GM12878 (cell line): ENCODE measurements at regions not wholly inside any gene's neighbourhood (a gene's known extent, or its start where the extent isn't known, plus 50 kb on each side); places are given as distances from the start of the nearest gene placed in this dataset.

ENCODE experiments used
- ATAC-seq: fragments of 200-7000 bp; cut with Tn5 transposase; 3 replicates; pipeline ENCODE4 v1.9.1; 2020; ENCODE audit warnings: mild to moderate bottlenecking, moderate library complexity
- BruUV-seq: library from RNA; stranded (reverse); fragments of 400-500 nt; replicated peaks from 2 replicates; lab custom pipeline; 2021; lab: Mats Ljungman, UMichigan
- CTCF ChIA-PET: fragments of 300-600 bp; sonication (Branson Sonifier 250); formaldehyde crosslinking; extraction: SDS; loops from one replicate; lab custom pipeline; 2021; ENCODE audit warnings: inconsistent platforms; lab: Yijun Ruan, JAX
- POLR2A ChIA-PET: fragments of 350-600 bp; formaldehyde crosslinking; extraction: SDS; loops from one replicate; lab custom pipeline; 2021; ENCODE audit warnings: inconsistent platforms; lab: Charles Lee
- RAD21 ChIA-PET: fragments of 300-600 bp; sonication (Branson Sonifier 250); formaldehyde crosslinking; loops from one replicate; lab custom pipeline; 2023; ENCODE audit warnings: antibody characterized with exemption; ENCODE audit not compliant: unreplicated experiment; lab: Charles Lee
- SMC1A ChIA-PET: fragments of 300-600 bp; sonication (Branson Sonifier 250); formaldehyde crosslinking; loops from one replicate; lab custom pipeline; 2023; ENCODE audit not compliant: unreplicated experiment, uncharacterized antibody; lab: Charles Lee
- DNase-seq: peaks from one replicate; pipeline ENCODE4 v3.0.0-alpha.2; 2011; ENCODE audit warnings: low read depth, low spot score
- FAIRE-seq: peaks from 3 replicates; lab custom pipeline; 2011; peaks lifted over from hg19 to GRCh38; lab: Jason Lieb, UNC
- H2AFZ ChIP-seq: 2 replicates; pipeline ENCODE4 v1.6.0; 2011; ENCODE audit warnings: low read depth, low read length, control low read depth; ENCODE audit not compliant: control insufficient read depth
- H3K27ac ChIP-seq: 2 replicates; pipeline ENCODE4 v1.5.1; 2011; ENCODE audit warnings: control low read depth; ENCODE audit not compliant: control insufficient read depth, insufficient read depth
- H3K27me3 ChIP-seq, 2 experiments: replicated peaks in 1 of 2; 2 replicates each; pipeline versions ENCODE4 v1.6.0 to v1.6.1; 2011; ENCODE audit warnings: low read length in 1 of 2; ENCODE audit not compliant: control insufficient read depth in 2 of 2, insufficient read depth in 2 of 2
- H3K36me3 ChIP-seq, 2 experiments: 2 replicates each; pipeline ENCODE4 v1.5.1; 2011; ENCODE audit warnings: low read length in 1 of 2; ENCODE audit not compliant: control insufficient read depth in 2 of 2, insufficient read depth in 2 of 2
- H3K4me1 ChIP-seq: 2 replicates; pipeline ENCODE4 v1.6.1; 2011; ENCODE audit warnings: mild to moderate bottlenecking, low read length, moderate library complexity, mixed read lengths; ENCODE audit not compliant: control insufficient read depth, insufficient read depth
- H3K4me2 ChIP-seq: 2 replicates; pipeline ENCODE4 v1.6.0; 2011; ENCODE audit warnings: control low read depth; ENCODE audit not compliant: control insufficient read depth, insufficient read depth
- H3K4me3 ChIP-seq: fragments of 200-600 bp; sonication (generic); 2 replicates; pipeline ENCODE4 v1.5.1; 2016
- H3K79me2 ChIP-seq: 2 replicates; pipeline ENCODE4 v1.6.0; 2011; ENCODE audit warnings: low read length; ENCODE audit not compliant: control insufficient read depth, insufficient read depth
- H3K9ac ChIP-seq: 2 replicates; pipeline ENCODE4 v1.8.0; 2011; ENCODE audit warnings: low read length, control low read depth, mixed read lengths; ENCODE audit not compliant: control insufficient read depth, insufficient read depth
- H3K9me3 ChIP-seq: replicated peaks from 3 replicates; pipeline ENCODE4 v1.5.1; 2011; ENCODE audit warnings: mild to moderate bottlenecking, low read length; ENCODE audit not compliant: control insufficient read depth, insufficient read depth
- H4K20me1 ChIP-seq: 2 replicates; pipeline ENCODE4 v1.6.0; 2011; ENCODE audit not compliant: control insufficient read depth, insufficient read depth
- ATF7 ChIP-seq: fragments of 450-650 bp; IDR thresholded peaks from 2 replicates; pipeline ENCODE4 v1.6.1; 2016; ENCODE audit warnings: low read depth, mild to moderate bottlenecking
- DPF2 ChIP-seq: fragments of 450-650 bp; IDR thresholded peaks from 2 replicates; pipeline ENCODE4 v1.6.1; 2017; ENCODE audit warnings: mild to moderate bottlenecking
- E2F8 ChIP-seq: fragments of 450-650 bp; IDR thresholded peaks from 2 replicates; pipeline ENCODE4 v1.6.1; 2018; ENCODE audit warnings: mild to moderate bottlenecking, low read depth, moderate library complexity; ENCODE audit not compliant: partially characterized antibody
- EGR1 ChIP-seq, 2 experiments: IDR thresholded peaks; 1 replicate in 1 of 2; 2 replicates in 1 of 2; pipeline ENCODE4 v1.6.1; 2011 to 2012; ENCODE audit warnings: low read depth in 2 of 2, low read length in 2 of 2, borderline replicate concordance in 1 of 2, mild to moderate bottlenecking in 1 of 2, moderate library complexity in 1 of 2
- ESRRA ChIP-seq: IDR thresholded peaks from 2 replicates; pipeline ENCODE4 v1.6.1; 2012; ENCODE audit warnings: mild to moderate bottlenecking, low read length, improper control_type of control experiment
- ETV6 ChIP-seq, 2 experiments: fragments of 450-650 bp in 1 of 2; IDR thresholded peaks in 1 of 2; conservative IDR thresholded peaks in 1 of 2; 2 replicates each; pipeline ENCODE4 v1.6.1; 2014; ENCODE audit warnings: antibody characterized with exemption in 1 of 2, borderline replicate concordance in 1 of 2, low read depth in 1 of 2, mild to moderate bottlenecking in 1 of 2, moderate library complexity in 1 of 2
- HDAC6 ChIP-seq: fragments of 200-600 bp; sonication (generic); IDR thresholded peaks from one replicate; pipeline ENCODE4 v1.8.0; 2017; ENCODE audit warnings: antibody characterized with exemption; ENCODE audit not compliant: unreplicated experiment
- HDGF ChIP-seq: fragments of 450-650 bp; IDR thresholded peaks from 2 replicates; pipeline ENCODE4 v1.6.1; 2016; ENCODE audit warnings: antibody characterized with exemption
- KAT2A ChIP-seq: conservative IDR thresholded peaks from 2 replicates; pipeline ENCODE4 v1.6.1; 2011; ENCODE audit warnings: low read depth, low read length; ENCODE audit not compliant: control insufficient read depth
- NFXL1 ChIP-seq: fragments of 450-650 bp; IDR thresholded peaks from 2 replicates; pipeline ENCODE4 v1.6.1; 2017; ENCODE audit warnings: antibody characterized with exemption, mild to moderate bottlenecking, borderline replicate concordance
- NFYA ChIP-seq: IDR thresholded peaks from 2 replicates; pipeline ENCODE4 v1.6.1; 2011; ENCODE audit warnings: low read depth, mild to moderate bottlenecking, low read length, improper control_type of control experiment, borderline replicate concordance
- NFYB ChIP-seq: IDR thresholded peaks from 2 replicates; pipeline ENCODE4 v1.6.1; 2011; ENCODE audit warnings: low read depth, mild to moderate bottlenecking, low read length, improper control_type of control experiment, moderate library complexity; ENCODE audit not compliant: insufficient read depth
- NRF1 ChIP-seq: conservative IDR thresholded peaks from 2 replicates; pipeline ENCODE4 v1.6.1; 2011; ENCODE audit warnings: mild to moderate bottlenecking, low read depth, low read length, improper control_type of control experiment
- POLR2AphosphoS5 ChIP-seq: IDR thresholded peaks from 2 replicates; pipeline ENCODE4 v1.6.1; 2011; ENCODE audit warnings: mild to moderate bottlenecking, low read length, inconsistent platforms
- SREBF2 ChIP-seq: IDR thresholded peaks from 2 replicates; pipeline ENCODE4 v1.6.1; 2012; ENCODE audit warnings: mild to moderate bottlenecking, low read length
- SUPT20H ChIP-seq: IDR thresholded peaks from 2 replicates; pipeline ENCODE4 v1.6.1; 2011; ENCODE audit warnings: low read depth, mild to moderate bottlenecking, low read length, moderate library complexity, borderline replicate concordance; ENCODE audit not compliant: control insufficient read depth
- USF2 ChIP-seq: IDR thresholded peaks from 2 replicates; pipeline ENCODE4 v1.6.1; 2011; ENCODE audit warnings: low read depth, low read length, improper control_type of control experiment, borderline replicate concordance
- ZBTB33 ChIP-seq: fragments of 450-650 bp; IDR thresholded peaks from 2 replicates; pipeline ENCODE4 v1.6.1; 2017; ENCODE audit warnings: mild to moderate bottlenecking
- WGBS: methylation state at CpG from one replicate; pipeline ENCODE4 v1.1.6; 2016; ENCODE audit warnings: low lambda C conversion rate; ENCODE audit not compliant: insufficient replicate concordance, insufficient coverage; ENCODE audit errors: missing lambda C conversion rate; 5-methylcytosine and 5-hydroxymethylcytosine counted together
- in situ Hi-C: fragments of 300-500 bp; cut with MboI; formaldehyde crosslinking; loops from 9 replicates; pipeline ENCODE4 v1.14.3; 2018; ENCODE audit warnings: mixed read lengths
- intact Hi-C: fragments of 100-400 bp; cut with micrococcal nuclease; formaldehyde crosslinking; loops from one replicate; pipeline ENCODE4 v1.14.2; 2022; ENCODE audit not compliant: unreplicated experiment

- 20% methylated on average over 5 of the region's 5 CpGs for WGBS
- ChIA-PET SMC1A (no interaction called here), RAD21 (interaction anchor here (0.9 kb wide), 1 partner anchor 25 kb away, joined by 3 read pairs; no protein-coding TSS in a partner anchor)
Measured at GRCh38 chr11:41917900-41918299, 458.4 kb upstream of the LRRC4C start.

More at GRCh38 chr11:41917900-41918299, 458.4 kb upstream of the LRRC4C start:
- no peaks in the 10 kb centered on the region for H4K20me1 ChIP-seq
- in situ Hi-C loops: no loop called here
- no peaks in the 10 kb centered on the region for H3K36me3 ChIP-seq
- no peaks in the 10 kb centered on the region for H3K79me2 ChIP-seq
- BruUV-seq: no TSS peak
- no peaks in the 10 kb centered on the region for H3K9me3 ChIP-seq
- no peak overlapping the region for H3K4me3 ChIP-seq
- TF ChIP-seq NFXL1 (no peak), ETV6 (conservative IDR thresholded peaks at IDR 0.05 in 1 of 2, IDR thresholded peaks at IDR 0.05 in 1 of 2; ENCODE audit: borderline replicate concordance in 1 of 2, low read depth in 1 of 2) (no peak), NFYA (no peak), ATF7 (no peak), NFYB (no peak), HDGF (no peak), USF2 (no peak), EGR1 (IDR thresholded peaks at IDR 0.05; ENCODE audit: borderline replicate concordance in 1 of 2, low read depth in 2 of 2, low read length in 2 of 2) (no peak), E2F8 (no peak), KAT2A (no peak), DPF2 (no peak), SUPT20H (no peak), ESRRA (no peak), ZBTB33 (no peak), POLR2AphosphoS5 (no peak), SREBF2 (no peak), NRF1 (no peak), HDAC6 (no peak)
- H3K9ac ChIP-seq: no peak overlapping the region
- H3K27me3 ChIP-seq: no peaks in the 10 kb centered on the region
- CTCF ChIA-PET: no interaction called here
- no peaks in the 10 kb centered on the region for H3K4me1 ChIP-seq
- FAIRE-seq (no peak), ATAC-seq (no peak), DNase-seq (no peak)
- H2AFZ ChIP-seq: no peak overlapping the region
- H3K27ac ChIP-seq: no peak overlapping the region
- intact Hi-C loops: no loop called here
- H3K4me2 ChIP-seq: no peak overlapping the region
- POLR2A ChIA-PET: no interaction called here
